GM21447 (cell line): ENCODE measurements at regions not wholly inside any gene's neighbourhood (a gene's known extent, or its start where the extent isn't known, plus 50 kb on each side); places are given as distances from the start of the nearest gene placed in this dataset.
A peak's percentile ranks its signal among the peaks of the same experiment; 100 is the strongest.
"Not testable (repeated sequence)": the region's sequence is repeated elsewhere in the genome, so short reads cannot be mapped to it uniquely, and the experiment has no call there.

Source experiments
- ATAC-seq: cut with Tn5 transposase; IDR thresholded peaks from one replicate; pipeline ENCODE4 v1.9.1; 2021; ENCODE audit not compliant: unreplicated experiment

GRCh38 chr5:50501491-50502228, 60.6 kb upstream of the EMB start:
- ATAC-seq = peak; percentile 98

GRCh38 chr5:50513028-50513457, 72.0 kb upstream of the EMB start:
- ATAC-seq = not testable (repeated sequence)

GRCh38 chr5:50521060-50521459, 80.0 kb upstream of the EMB start:
- ATAC-seq = not testable (repeated sequence)

- ATAC-seq = not testable (repeated sequence)
These were observed 86.5 kb upstream of the EMB start for GRCh38 chr5:50527514-50528060.

- no peak for ATAC-seq
These were observed 94.3 kb upstream of the EMB start for GRCh38 chr5:50535393-50535792.

GRCh38 chr5:50537534-50537933, 96.4 kb upstream of the EMB start:
- ATAC-seq = not testable (repeated sequence)

- ATAC-seq = peak; percentile 89
These were observed 106.2 kb upstream of the EMB start for GRCh38 chr5:50547303-50547702.

GRCh38 chr5:50550267-50550666, 109.2 kb upstream of the EMB start:
- ATAC-seq = no peak

GRCh38 chr5:50550993-50551392, 109.9 kb upstream of the EMB start:
- ATAC-seq = no peak

- no peak for ATAC-seq
These were observed 112.5 kb upstream of the EMB start for GRCh38 chr5:50553560-50553984.

GRCh38 chr5:50558640-50559039, 107.8 kb upstream of the PARP8 start:
- not testable (repeated sequence) for ATAC-seq

GRCh38 chr5:50559955-50560354, 106.5 kb upstream of the PARP8 start:
- no peak for ATAC-seq

GRCh38 chr5:50562694-50563093, 103.7 kb upstream of the PARP8 start:
- no peak for ATAC-seq

- ATAC-seq = peak; percentile 87
These were observed 102.4 kb upstream of the PARP8 start for GRCh38 chr5:50564079-50564478.

- ATAC-seq = no peak
These were observed 101.9 kb upstream of the PARP8 start for GRCh38 chr5:50564558-50564957.

- no peak for ATAC-seq
These were observed 92.3 kb upstream of the PARP8 start for GRCh38 chr5:50574121-50574520.

GRCh38 chr5:50575740-50576139, 90.7 kb upstream of the PARP8 start:
- no peak for ATAC-seq

- no peak for ATAC-seq
These were observed 90.2 kb upstream of the PARP8 start for GRCh38 chr5:50576265-50576664.

- no peak for ATAC-seq
These were observed 89.7 kb upstream of the PARP8 start for GRCh38 chr5:50576686-50577256.

- ATAC-seq = no peak
These were observed 85.9 kb upstream of the PARP8 start for GRCh38 chr5:50580506-50580905.

GRCh38 chr5:50581845-50582244, 84.6 kb upstream of the PARP8 start:
- ATAC-seq = not testable (repeated sequence)

- no peak for ATAC-seq
These were observed 83.7 kb upstream of the PARP8 start for GRCh38 chr5:50582699-50583098.
